Activated B cell treated with CpG ODN at 0.5 μM for 24 hours (primary cell): ENCODE measurements at regions not wholly inside any gene's neighbourhood (a gene's known extent, or its start where the extent isn't known, plus 50 kb on each side); places are given as distances from the start of the nearest gene placed in this dataset.

Source experiments
- ATAC-seq: fragments of 200-7000 bp; cut with Tn5 transposase; one replicate; pipeline ENCODE4 v1.10.0; 2021; ENCODE audit warnings: low read depth, mild to moderate bottlenecking, moderate library complexity
- CTCF ChIA-PET: fragments of 350-600 bp; sonication (Branson Sonifier 250); formaldehyde crosslinking; loops from one replicate; lab custom pipeline; 2021; ENCODE audit warnings: antibody characterized with exemption; lab: Charles Lee
- POLR2A ChIA-PET: fragments of 350-600 bp; sonication (Branson Sonifier 250); formaldehyde crosslinking; loops from one replicate; lab custom pipeline; 2021; ENCODE audit warnings: antibody characterized with exemption; lab: Charles Lee
- DNase-seq: peaks from one replicate; pipeline ENCODE4 v3.0.0; 2022
- H3K27ac Mint-ChIP-seq: one replicate; pipeline ENCODE4 v1.8.0; 2020; ENCODE audit warnings: mixed read lengths
- H3K27me3 Mint-ChIP-seq: one replicate; pipeline ENCODE4 v1.8.0; 2021; ENCODE audit warnings: mixed read lengths
- H3K36me3 Mint-ChIP-seq: one replicate; pipeline ENCODE4 v1.8.0; 2021; ENCODE audit warnings: low read depth, mixed read lengths
- H3K4me1 Mint-ChIP-seq: one replicate; pipeline ENCODE4 v1.8.0; 2021; ENCODE audit warnings: mixed read lengths
- H3K4me3 Mint-ChIP-seq: one replicate; pipeline ENCODE4 v1.8.0; 2020; ENCODE audit warnings: mild to moderate bottlenecking, mixed read lengths
- H3K9me3 Mint-ChIP-seq: one replicate; pipeline ENCODE4 v1.8.0; 2020; ENCODE audit warnings: mixed read lengths
- CTCF ChIP-seq: fragments of 200-600 bp; IDR thresholded peaks from one replicate; pipeline ENCODE4 v1.8.0; 2022; ENCODE audit warnings: antibody characterized with exemption, mild to moderate bottlenecking
- intact Hi-C: fragments of 100-400 bp; cut with micrococcal nuclease; formaldehyde crosslinking; loops from one replicate; pipeline ENCODE4 v1.15.1; 2024

- Mint-ChIP-seq H3K9me3 (no peaks in the 10 kb centered on the region), H3K36me3 (no peaks in the 10 kb centered on the region), H3K4me1 (no peaks in the 10 kb centered on the region), H3K27ac (no peak overlapping the region), H3K27me3 (peaks cover 12% of the 10 kb centered on the region), H3K4me3 (no peak overlapping the region)
- DNase-seq (no peak), ATAC-seq (no peak)
- ChIA-PET POLR2A (no interaction called here), CTCF (no interaction called here)
- intact Hi-C loops, result no loop called here
- TF ChIP-seq CTCF, result no peak
Measured at GRCh38 chr9:96084331-96084734, 208.8 kb downstream of the ERCC6L2 start.

GRCh38 chr9:96082516-96083232, 207.2 kb downstream of the ERCC6L2 start:
- no peaks in the 10 kb centered on the region for H3K4me1 Mint-ChIP-seq
- no peak overlapping the region for H3K27ac Mint-ChIP-seq
- intact Hi-C loops, result no loop called here
- no peak for TF ChIP-seq CTCF
- H3K27me3 Mint-ChIP-seq, result peaks cover 10% of the 10 kb centered on the region
- H3K4me3 Mint-ChIP-seq, result no peak overlapping the region
- POLR2A ChIA-PET, result no interaction called here
- CTCF ChIA-PET, result no interaction called here
- no peaks in the 10 kb centered on the region for H3K9me3 Mint-ChIP-seq
- DNase-seq, result no peak
- H3K36me3 Mint-ChIP-seq, result no peaks in the 10 kb centered on the region
- ATAC-seq, result no peak

GRCh38 chr9:96080364-96080763, 204.9 kb downstream of the ERCC6L2 start:
- DNase-seq (no peak), ATAC-seq (no peak)
- ChIA-PET CTCF (no interaction called here), POLR2A (no interaction called here)
- Mint-ChIP-seq H3K4me3 (no peak overlapping the region), H3K36me3 (no peaks in the 10 kb centered on the region), H3K27ac (no peak overlapping the region), H3K4me1 (no peaks in the 10 kb centered on the region), H3K27me3 (peaks cover 6% of the 10 kb centered on the region), H3K9me3 (no peaks in the 10 kb centered on the region)
- TF ChIP-seq CTCF, result no peak
- intact Hi-C loops, result no loop called here

GRCh38 chr9:96079779-96080178, 204.3 kb downstream of the ERCC6L2 start:
- intact Hi-C loops, result no loop called here
- POLR2A ChIA-PET, result no interaction called here
- Mint-ChIP-seq H3K27me3 (peaks cover 6% of the 10 kb centered on the region), H3K36me3 (no peaks in the 10 kb centered on the region), H3K4me1 (no peaks in the 10 kb centered on the region), H3K27ac (no peak overlapping the region), H3K4me3 (no peak overlapping the region), H3K9me3 (no peaks in the 10 kb centered on the region)
- ATAC-seq, result no peak
- CTCF ChIA-PET, result no interaction called here
- DNase-seq, result no peak
- TF ChIP-seq CTCF, result no peak

GRCh38 chr9:96078897-96079490, 203.5 kb downstream of the ERCC6L2 start:
- DNase-seq, result no peak

More at GRCh38 chr9:96078897-96079490, 203.5 kb downstream of the ERCC6L2 start:
- no peak for TF ChIP-seq CTCF
- Mint-ChIP-seq H3K4me3 (no peak overlapping the region), H3K4me1 (no peaks in the 10 kb centered on the region), H3K27me3 (peaks cover 8% of the 10 kb centered on the region), H3K9me3 (no peaks in the 10 kb centered on the region), H3K36me3 (no peaks in the 10 kb centered on the region), H3K27ac (no peak overlapping the region)
- ChIA-PET CTCF (no interaction called here), POLR2A (no interaction called here)
- intact Hi-C loops, result no loop called here
- no peak for ATAC-seq
